Calu3 (cell line): ENCODE measurements at regions not wholly inside any gene's neighbourhood (a gene's known extent, or its start where the extent isn't known, plus 50 kb on each side); places are given as distances from the start of the nearest gene placed in this dataset.

Experiments used
- BruUV-seq: library from RNA; stranded (reverse); fragments of 400-500 nt; replicated peaks from 2 replicates; lab custom pipeline; 2021; lab: Mats Ljungman, UMichigan
- CTCF ChIA-PET: fragments of 300-600 bp; sonication (Branson Sonifier 250); formaldehyde crosslinking; loops from one replicate; lab custom pipeline; 2022; ENCODE audit warnings: antibody characterized with exemption; lab: Charles Lee
- DNase-seq: peaks from one replicate; pipeline ENCODE4 v3.0.0; 2022
- H3K27ac Mint-ChIP-seq: one replicate; pipeline ENCODE4 v1.8.0; 2022; ENCODE audit warnings: mixed read lengths; ENCODE audit not compliant: unreplicated experiment
- H3K27me3 Mint-ChIP-seq: one replicate; pipeline ENCODE4 v1.8.0; 2022; ENCODE audit warnings: mixed read lengths; ENCODE audit not compliant: unreplicated experiment
- H3K36me3 Mint-ChIP-seq: one replicate; pipeline ENCODE4 v1.8.0; 2022; ENCODE audit warnings: mild to moderate bottlenecking, moderate library complexity, mixed read lengths; ENCODE audit not compliant: insufficient read depth, unreplicated experiment
- H3K4me1 Mint-ChIP-seq: one replicate; pipeline ENCODE4 v1.8.0; 2022; ENCODE audit warnings: mild to moderate bottlenecking, low read depth, mixed read lengths; ENCODE audit not compliant: unreplicated experiment
- H3K4me3 Mint-ChIP-seq: one replicate; pipeline ENCODE4 v1.8.0; 2022; ENCODE audit warnings: mild to moderate bottlenecking, low read depth, moderate library complexity, mixed read lengths; ENCODE audit not compliant: unreplicated experiment
- H3K9me3 Mint-ChIP-seq: one replicate; pipeline ENCODE4 v1.8.0; 2022; ENCODE audit warnings: low read depth, mixed read lengths; ENCODE audit not compliant: unreplicated experiment
- intact Hi-C: fragments of 100-400 bp; cut with micrococcal nuclease; formaldehyde crosslinking; loops from one replicate; pipeline ENCODE4 v1.10.0; 2022; ENCODE audit not compliant: unreplicated experiment
- TF ChIP-seq, protein P1 (sequence below): fragments of 200-600 bp; IDR thresholded peaks from one replicate; pipeline ENCODE4 v1.8.0; 2022; ENCODE audit warnings: antibody characterized with exemption; ENCODE audit not compliant: unreplicated experiment

DNA sequence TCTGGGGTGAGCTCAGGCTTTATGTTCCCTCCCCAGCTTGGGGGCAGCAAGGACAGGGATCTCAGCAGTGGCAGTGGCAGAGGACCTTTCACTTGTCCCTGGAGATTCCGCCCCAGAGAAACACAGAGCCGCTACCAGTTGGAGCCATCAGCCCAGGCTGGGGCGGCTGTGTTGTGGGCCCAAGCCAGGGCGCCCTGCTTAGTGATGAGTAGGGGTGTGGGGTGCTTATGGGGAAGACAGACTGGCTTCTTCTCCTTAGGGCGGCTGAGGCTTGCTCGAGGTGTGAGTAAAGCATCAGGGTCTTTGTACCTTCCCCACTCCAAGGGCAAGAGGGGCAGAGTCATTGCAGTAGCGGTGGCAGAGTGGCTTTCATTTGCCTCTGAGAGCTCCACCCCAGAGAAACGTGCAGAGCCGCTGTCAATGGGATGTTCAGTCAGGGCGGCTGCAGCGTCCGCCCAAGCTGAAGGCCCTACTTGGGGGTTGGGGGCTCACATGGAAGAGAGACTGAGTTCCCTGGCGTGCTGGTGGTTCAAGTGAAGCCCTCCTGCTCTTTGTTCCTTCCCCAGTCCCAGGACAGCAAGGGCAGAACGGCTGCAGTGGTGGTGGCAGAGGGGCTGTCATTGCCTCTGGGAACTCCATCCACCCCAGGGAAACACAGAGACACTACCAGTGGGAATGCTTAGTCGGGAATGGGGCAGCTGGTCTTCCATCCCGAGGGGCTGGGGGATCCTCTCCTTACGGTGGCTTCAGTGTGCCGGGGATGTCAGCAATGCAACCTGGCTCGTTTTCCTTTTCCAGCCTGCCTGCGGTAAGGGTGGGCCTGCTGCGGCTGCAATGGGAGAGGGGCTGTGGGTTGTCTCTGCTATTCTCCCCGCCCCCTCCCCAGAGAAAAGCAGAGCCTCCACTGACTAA is 2142.5 kb upstream of the TENM3 start:
- CTCF ChIA-PET = no interaction called here
- TF ChIP-seq, protein P1, sequence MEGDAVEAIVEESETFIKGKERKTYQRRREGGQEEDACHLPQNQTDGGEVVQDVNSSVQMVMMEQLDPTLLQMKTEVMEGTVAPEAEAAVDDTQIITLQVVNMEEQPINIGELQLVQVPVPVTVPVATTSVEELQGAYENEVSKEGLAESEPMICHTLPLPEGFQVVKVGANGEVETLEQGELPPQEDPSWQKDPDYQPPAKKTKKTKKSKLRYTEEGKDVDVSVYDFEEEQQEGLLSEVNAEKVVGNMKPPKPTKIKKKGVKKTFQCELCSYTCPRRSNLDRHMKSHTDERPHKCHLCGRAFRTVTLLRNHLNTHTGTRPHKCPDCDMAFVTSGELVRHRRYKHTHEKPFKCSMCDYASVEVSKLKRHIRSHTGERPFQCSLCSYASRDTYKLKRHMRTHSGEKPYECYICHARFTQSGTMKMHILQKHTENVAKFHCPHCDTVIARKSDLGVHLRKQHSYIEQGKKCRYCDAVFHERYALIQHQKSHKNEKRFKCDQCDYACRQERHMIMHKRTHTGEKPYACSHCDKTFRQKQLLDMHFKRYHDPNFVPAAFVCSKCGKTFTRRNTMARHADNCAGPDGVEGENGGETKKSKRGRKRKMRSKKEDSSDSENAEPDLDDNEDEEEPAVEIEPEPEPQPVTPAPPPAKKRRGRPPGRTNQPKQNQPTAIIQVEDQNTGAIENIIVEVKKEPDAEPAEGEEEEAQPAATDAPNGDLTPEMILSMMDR = no peak
- H3K27me3 Mint-ChIP-seq = no peaks in the 10 kb centered on the region

DNA sequence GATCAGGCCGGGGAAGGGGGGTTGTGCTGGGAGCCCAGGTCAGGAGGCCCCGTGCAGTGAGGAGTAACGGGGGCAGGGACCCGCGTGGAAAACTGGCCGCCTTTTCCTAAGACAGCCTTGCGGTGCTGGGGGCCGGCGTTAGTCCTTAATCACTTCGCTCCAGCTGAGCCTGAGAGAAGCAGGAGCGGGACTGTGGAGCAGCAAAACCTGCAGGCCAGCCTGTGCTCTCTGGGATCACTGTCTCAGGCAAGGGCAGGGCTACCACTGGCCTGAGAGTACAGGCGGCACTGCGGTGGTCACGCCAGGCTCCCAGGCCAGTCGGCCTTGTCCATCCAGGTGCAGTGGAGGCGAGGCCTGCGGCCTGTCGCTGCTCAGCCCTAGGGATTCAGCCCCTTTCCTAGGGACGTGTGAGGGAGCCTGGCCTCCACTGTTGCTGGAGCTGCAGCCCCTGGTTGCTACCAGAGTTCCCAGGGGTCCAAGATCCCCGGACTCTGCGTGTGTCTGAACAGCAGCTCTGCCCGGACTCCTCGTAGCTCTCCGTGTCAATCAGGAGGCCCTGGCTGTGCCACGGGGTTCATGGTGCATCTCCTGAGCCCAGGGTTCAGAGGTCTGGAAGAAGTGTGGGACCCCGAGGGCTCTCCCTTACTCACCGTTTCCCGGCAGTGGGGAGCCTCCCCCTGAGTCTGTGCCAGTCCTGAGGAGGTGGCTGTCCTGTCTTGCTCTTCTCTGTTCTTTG is 2141.7 kb upstream of the TENM3 start:
- H3K4me3 Mint-ChIP-seq = no peak overlapping the region
- no TSS peak for BruUV-seq
- CTCF ChIA-PET = no interaction called here
- DNase-seq = no peak
- no peaks in the 10 kb centered on the region for H3K4me1 Mint-ChIP-seq
- no peaks in the 10 kb centered on the region for H3K9me3 Mint-ChIP-seq
- H3K27ac Mint-ChIP-seq = no peak overlapping the region
- TF ChIP-seq, protein P1 = no peak
- H3K36me3 Mint-ChIP-seq = no peaks in the 10 kb centered on the region
- intact Hi-C loops = no loop called here
- H3K27me3 Mint-ChIP-seq = no peaks in the 10 kb centered on the region

More for the DNA sequence above, 2142.5 kb upstream of the TENM3 start:
- BruUV-seq = no TSS peak
- Mint-ChIP-seq H3K36me3 (no peaks in the 10 kb centered on the region), H3K4me1 (no peaks in the 10 kb centered on the region), H3K9me3 (no peaks in the 10 kb centered on the region), H3K4me3 (no peak overlapping the region), H3K27ac (no peak overlapping the region)
- no peak for DNase-seq
- intact Hi-C loops = no loop called here

GRCh38 chr4:180103794-180104193 is 2139.4 kb upstream of the TENM3 start:
- TF ChIP-seq, protein P1 = no peak
- DNase-seq = no peak
- CTCF ChIA-PET = no interaction called here
- no peak overlapping the region for H3K4me3 Mint-ChIP-seq
- H3K4me1 Mint-ChIP-seq = no peaks in the 10 kb centered on the region
- H3K9me3 Mint-ChIP-seq = no peaks in the 10 kb centered on the region
- H3K36me3 Mint-ChIP-seq = no peaks in the 10 kb centered on the region
- no TSS peak for BruUV-seq
- intact Hi-C loops = no loop called here
- H3K27me3 Mint-ChIP-seq = no peaks in the 10 kb centered on the region
- H3K27ac Mint-ChIP-seq = no peak overlapping the region

- TF ChIP-seq, protein P1 = no peak
- Mint-ChIP-seq H3K4me1 (no peaks in the 10 kb centered on the region), H3K27ac (no peak overlapping the region), H3K36me3 (no peaks in the 10 kb centered on the region), H3K4me3 (no peak overlapping the region), H3K9me3 (no peaks in the 10 kb centered on the region), H3K27me3 (no peaks in the 10 kb centered on the region)
- no peak for DNase-seq
- BruUV-seq = no TSS peak
- CTCF ChIA-PET = no interaction called here
- intact Hi-C loops = no loop called here
Measured at GRCh38 chr4:180105362-180105761, 2137.8 kb upstream of the TENM3 start.
